A673 (cell line): ENCODE measurements at regions not wholly inside any gene's neighbourhood (a gene's known extent, or its start where the extent isn't known, plus 50 kb on each side); places are given as distances from the start of the nearest gene placed in this dataset.

Experiments
- CTCF ChIP-seq: fragments of 300-800, 200-600 bp; sonication (generic); conservative IDR thresholded peaks from 2 replicates; pipeline ENCODE4 v1.5.1; 2017; ENCODE audit warnings: low read depth, mild to moderate bottlenecking, antibody characterized with exemption, low read length, moderate library complexity, mixed read lengths
- EZH2 ChIP-seq: fragments of 200-600 bp; sonication (generic); IDR thresholded peaks from 2 replicates; pipeline ENCODE4 v1.6.1; 2017; ENCODE audit warnings: borderline replicate concordance, low read depth, mild to moderate bottlenecking, mixed read lengths, antibody characterized with exemption, low read length; ENCODE audit not compliant: poor library complexity, severe bottlenecking

GRCh38 chr7:89927762-89928161, 226.5 kb upstream of the STEAP1 start:
- TF ChIP-seq CTCF (no peak), EZH2 (no peak)
